GM21529 (cell line): ENCODE measurements at regions not wholly inside any gene's neighbourhood (a gene's known extent, or its start where the extent isn't known, plus 50 kb on each side); places are given as distances from the start of the nearest gene placed in this dataset.
"Not testable (repeated sequence)": the region's sequence is repeated elsewhere in the genome, so short reads cannot be mapped to it uniquely, and the experiment has no call there.

Experiments used
- ATAC-seq: cut with Tn5 transposase; IDR thresholded peaks from one replicate; pipeline ENCODE4 v1.9.1; 2021; ENCODE audit not compliant: unreplicated experiment

DNA sequence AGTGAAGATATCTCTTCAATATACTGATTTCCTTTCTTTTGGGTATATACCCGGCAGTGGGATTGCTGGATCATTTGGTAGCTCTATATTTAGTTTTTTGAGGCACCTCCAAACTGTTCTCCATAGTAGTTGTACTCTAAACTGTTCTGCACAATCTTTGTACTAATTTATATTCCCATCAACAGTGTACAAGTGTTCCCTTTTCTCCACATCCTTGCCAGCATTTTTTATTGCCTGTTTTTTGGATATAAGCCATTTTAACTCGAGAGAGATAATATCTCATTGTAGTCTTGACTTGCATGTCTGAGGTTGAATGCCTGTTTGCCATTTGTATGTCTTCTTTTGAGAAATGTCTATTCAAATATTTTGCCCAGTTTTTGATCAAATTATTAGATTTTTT, 1859.4 kb upstream of the C9orf72 start:
- not testable (repeated sequence) for ATAC-seq

GRCh38 chr9:29435368-29435767, 1862.1 kb upstream of the C9orf72 start:
- ATAC-seq, result no peak

DNA sequence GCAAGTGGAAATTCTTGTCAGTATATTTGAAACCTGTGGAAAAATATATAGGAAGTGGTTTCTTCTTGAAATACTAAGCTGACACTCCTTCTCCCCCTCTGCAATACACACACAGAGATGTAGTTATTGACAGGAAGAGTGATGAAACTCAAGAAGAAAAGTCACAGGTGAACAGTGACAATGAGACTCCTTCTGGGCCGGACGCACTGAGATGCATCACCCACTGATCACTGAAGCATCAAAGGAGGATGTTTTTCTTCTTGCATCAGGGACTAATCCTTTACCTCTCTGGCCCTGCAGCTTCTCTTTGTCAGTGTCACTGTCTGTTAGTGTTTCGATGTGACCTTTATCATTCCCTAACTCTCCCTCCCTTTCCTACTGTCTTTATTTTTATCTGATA, 1864.2 kb upstream of the C9orf72 start:
- no peak for ATAC-seq

- no peak for ATAC-seq
Observed at GRCh38 chr9:29439961-29440360, 1866.7 kb upstream of the C9orf72 start.

DNA sequence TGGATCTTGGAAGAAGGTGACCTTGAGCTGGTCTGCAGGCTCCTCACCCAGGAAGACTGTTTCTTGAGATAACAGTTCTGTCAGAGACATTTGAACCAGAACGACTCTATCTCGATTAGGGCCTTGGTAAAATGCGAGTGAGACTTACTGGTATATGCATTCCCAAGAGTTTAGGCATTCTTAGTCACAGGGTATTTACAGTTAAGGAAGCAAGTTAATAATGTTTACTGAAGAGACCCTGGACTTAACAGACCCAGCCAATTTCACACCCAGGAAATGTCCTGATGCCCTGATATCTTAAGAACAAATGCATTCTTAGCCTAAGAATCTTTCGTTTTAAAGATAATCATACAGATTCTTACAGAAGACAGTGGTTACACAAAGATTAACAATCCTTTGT, 1867.2 kb upstream of the C9orf72 start:
- no peak for ATAC-seq

- ATAC-seq, result no peak
Observed at GRCh38 chr9:29445751-29446150, 1872.5 kb upstream of the C9orf72 start.

DNA sequence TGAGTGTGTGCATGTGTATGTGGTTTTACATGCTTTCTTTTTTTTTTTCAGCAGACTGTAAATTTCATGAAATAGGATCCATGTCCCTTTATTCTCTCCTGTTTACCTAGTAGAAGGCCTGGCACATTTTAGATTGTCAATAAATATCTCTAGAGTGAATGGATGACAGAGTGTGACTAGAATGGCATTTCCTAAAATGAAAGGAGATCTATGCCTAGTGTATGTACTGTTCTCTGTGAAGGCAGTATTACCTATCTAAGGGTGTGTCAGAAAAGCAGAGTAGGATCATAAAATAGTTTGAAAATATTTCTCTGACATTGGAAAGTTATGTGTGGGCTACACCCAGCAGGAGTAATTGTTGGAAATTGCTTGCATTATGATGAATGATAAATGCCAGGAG, 1876.0 kb upstream of the C9orf72 start:
- no peak for ATAC-seq

- not testable (repeated sequence) for ATAC-seq
Observed at GRCh38 chr9:29450343-29450875, 1877.1 kb upstream of the C9orf72 start.

- no peak for ATAC-seq
Observed at GRCh38 chr9:29456940-29457339, 1883.7 kb upstream of the C9orf72 start.

DNA sequence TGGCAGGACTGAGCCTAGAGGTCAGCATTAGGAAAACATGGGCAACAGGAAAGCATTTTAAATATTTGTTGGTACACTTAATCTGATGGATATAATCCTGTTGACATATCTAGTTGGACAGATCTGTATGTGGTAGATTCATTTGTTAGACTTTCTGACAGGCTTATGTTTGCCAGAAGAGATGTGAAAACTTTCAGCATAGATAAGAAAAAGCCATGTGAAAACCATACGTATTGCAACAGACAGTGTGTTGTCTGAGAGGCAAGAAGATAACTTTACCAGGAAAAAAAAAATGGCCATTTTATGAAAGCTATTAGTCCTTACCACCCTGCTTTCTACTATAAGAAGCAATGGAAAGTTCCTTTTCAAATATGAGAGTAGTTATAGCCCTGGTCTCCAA, 1902.2 kb upstream of the C9orf72 start:
- no peak for ATAC-seq

- ATAC-seq, result no peak
Observed at GRCh38 chr9:29511680-29512079, 1938.4 kb upstream of the C9orf72 start.

DNA sequence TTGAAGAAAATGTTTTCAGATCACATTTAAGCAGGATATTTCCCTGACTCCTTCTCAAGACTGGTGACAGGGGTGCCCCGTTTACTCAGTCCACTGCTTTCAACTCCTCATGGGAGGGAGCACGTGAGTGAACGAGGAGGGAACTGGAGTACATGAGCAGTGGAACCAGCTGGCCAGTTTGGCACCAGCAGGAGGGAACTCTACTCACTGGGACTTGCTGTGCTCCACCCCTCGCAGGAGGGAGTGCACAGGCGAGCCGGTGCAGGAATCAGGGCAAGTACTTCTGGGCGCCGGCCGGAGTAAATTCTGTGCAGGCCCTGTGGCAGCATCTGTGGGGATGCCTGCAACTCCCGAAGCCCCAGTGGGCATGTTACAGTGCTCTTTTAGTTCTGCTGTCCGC, 1941.1 kb upstream of the C9orf72 start:
- no peak for ATAC-seq

GRCh38 chr9:29514862-29515261, 1941.6 kb upstream of the C9orf72 start:
- no peak for ATAC-seq

DNA sequence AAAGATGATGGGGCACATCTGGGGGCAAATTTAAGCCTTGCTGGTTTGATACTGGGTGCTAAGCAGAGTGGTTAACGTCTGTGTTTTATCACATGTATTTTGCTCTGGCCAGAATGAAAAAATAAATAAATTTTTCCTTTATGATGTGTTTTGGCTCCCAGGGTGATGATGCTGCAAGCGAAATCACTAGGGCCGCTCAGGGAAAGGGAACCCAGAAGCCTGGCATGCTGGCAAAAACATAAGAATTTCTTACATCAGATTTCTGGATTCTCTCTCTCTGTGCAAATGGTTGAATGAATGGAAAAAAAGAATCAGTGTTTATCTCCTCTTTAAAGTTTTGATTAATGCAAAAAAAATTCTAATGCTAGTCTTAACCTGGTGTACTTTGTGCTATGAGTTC, 1975.2 kb upstream of the C9orf72 start:
- ATAC-seq, result no peak

- no peak for ATAC-seq
Observed at GRCh38 chr9:29555502-29555901, 1982.2 kb upstream of the C9orf72 start.

- no peak for ATAC-seq
Observed at GRCh38 chr9:29556317-29556716, 1983.0 kb upstream of the C9orf72 start.

DNA sequence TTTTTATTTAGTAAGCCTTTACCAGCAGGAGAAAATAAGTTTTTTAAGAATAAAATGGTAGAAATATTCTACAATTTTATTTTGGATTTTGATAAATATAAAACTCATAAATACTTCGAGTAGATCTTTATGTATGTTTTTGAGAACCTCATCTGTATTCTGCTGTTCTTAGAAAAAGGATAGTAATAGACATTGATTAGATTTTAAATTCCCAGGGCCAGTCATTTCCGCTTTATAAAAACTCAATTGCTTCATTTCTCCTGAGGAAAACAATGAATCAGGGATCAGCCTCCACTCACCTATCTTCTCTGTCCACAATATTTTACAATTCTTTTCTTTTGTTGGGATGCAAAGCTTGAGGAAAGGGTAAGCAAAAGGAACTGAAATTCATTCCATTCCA, 1983.5 kb upstream of the C9orf72 start:
- no peak for ATAC-seq

DNA sequence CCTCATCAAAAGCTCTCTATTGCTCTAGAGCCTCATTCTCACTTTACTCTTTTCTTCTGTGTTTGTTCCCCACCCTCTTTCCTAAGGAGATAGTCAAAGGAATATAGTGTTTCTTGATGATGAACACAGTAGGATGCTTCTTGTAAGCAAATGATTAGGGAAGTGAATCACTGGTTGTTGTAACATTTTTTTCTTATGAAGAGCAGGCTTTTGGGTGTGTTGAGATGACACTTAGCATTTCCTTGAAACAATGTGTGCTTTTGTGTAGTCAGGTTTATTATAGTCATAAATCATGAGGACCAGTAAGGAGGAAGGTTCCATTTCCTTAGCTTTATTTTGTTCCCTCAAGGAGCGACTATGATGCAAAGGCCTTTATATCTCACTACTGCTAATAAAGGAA, 1991.3 kb upstream of the C9orf72 start:
- ATAC-seq, result no peak

DNA sequence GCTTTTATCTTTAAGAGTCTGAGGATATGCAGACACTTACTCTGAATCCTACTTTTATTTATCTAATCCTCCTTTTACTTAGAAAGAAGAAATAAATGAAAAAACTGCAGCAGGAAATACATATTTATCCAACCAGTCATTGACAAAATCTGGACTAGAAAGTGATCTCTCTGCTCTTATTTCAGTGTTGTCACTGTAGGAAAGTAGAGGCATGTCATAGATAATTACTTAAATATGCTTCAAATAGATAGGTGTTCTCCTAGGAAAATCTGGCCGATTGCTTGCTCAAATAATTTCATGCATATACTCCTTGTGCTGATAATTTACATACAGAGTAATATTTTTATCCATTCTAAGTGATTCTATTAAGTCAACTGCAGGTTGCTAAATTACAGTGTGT, 2001.9 kb upstream of the C9orf72 start:
- no peak for ATAC-seq

- no peak for ATAC-seq
Observed at GRCh38 chr9:29588361-29588760, 2015.1 kb upstream of the C9orf72 start.

DNA sequence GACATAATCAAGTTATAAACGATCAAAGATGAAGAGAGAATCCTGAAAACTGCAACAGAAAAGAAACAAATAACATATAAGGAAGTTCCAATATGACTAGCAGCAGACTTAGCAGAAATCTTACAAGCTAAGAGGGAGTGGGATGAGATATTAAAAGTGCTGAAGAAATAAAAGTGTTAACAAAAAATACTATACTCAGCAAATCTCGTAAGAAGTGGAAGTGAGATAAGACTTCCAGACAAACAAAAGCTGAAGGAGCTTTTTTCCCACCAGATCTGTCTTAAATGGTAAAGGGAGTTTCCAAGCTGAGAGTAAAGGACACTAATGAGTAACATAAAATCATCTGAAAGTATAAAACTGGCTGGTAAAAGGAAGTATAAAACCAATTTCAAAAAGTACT, 2036.0 kb upstream of the C9orf72 start:
- no peak for ATAC-seq

DNA sequence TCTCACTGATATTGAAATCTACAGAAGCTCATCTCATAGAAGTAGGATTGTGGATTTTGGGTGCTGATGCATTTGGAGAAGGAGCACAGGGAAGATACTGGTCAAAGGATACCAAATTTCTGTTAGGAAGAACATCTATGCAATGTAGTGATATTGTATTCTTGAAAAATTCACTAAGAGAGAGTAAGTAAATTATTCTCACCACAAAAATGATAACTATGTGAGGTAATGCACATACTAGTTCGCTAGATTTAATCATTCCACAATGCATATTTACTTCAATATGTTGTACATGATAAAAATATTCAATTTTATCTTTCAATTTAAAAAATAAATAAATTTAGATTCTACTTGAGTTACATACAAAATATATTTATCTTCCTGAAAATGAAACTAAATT, 2040.5 kb upstream of the C9orf72 start:
- ATAC-seq, result no peak

- ATAC-seq, result no peak
Observed at GRCh38 chr9:29616844-29617243, 2043.6 kb upstream of the C9orf72 start.

DNA sequence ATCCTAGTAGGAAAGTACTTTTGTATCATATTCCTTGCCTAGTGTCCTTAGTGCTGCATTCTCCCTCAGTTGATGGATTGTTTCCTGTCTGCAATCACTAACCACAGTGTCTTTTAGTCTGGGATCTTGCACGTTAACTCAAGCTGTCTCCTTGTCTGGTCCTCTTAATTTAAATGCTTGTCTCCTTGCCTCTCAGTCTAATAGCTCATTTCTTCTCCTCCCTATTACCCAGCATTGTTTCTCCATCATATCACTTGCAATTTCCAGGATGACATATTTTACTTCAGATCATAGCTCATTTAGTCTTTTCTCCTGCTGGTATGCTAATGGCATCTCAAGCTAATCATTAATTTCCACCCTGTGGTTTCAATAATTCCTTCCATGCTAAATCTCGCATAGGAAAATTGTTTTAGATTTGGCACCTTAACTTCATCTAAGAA, 2052.0 kb upstream of the C9orf72 start:
- ATAC-seq, result no peak
